Stomach (tissue), 4 donors: ENCODE measurements at regions not wholly inside any gene's neighbourhood (a gene's known extent, or its start where the extent isn't known, plus 50 kb on each side); places are given as distances from the start of the nearest gene placed in this dataset.

Experiments
- CTCF ChIP-seq, 7 experiments: fragments of 450-650 bp in 4 of 7; fragments of 200-600 bp in 3 of 7; sonication (generic) in 3 of 7; IDR thresholded peaks; one replicate each; pipeline ENCODE4 v1.5.1; 2016 to 2019; ENCODE audit warnings: antibody characterized with exemption in 7 of 7, control low read depth in 2 of 7, mild to moderate bottlenecking in 1 of 7
- POLR2AphosphoS5 ChIP-seq, 3 donors: sonication (generic); formaldehyde crosslinking; IDR thresholded peaks; one replicate each; pipeline ENCODE4 v1.6.1; 2016; ENCODE audit warnings: antibody characterized with exemption in 3 of 3

GRCh38 chr5:5919411-5919810, 458.9 kb downstream of the MED10 start:
- no peak for TF ChIP-seq CTCF (IDR thresholded peaks at IDR 0.05)
- TF ChIP-seq POLR2AphosphoS5 (IDR thresholded peaks at IDR 0.05): no peak
